GM19025 (cell line): ENCODE measurements at regions not wholly inside any gene's neighbourhood (a gene's known extent, or its start where the extent isn't known, plus 50 kb on each side); places are given as distances from the start of the nearest gene placed in this dataset.

Source experiments
- ATAC-seq: cut with Tn5 transposase; IDR thresholded peaks from one replicate; pipeline ENCODE4 v1.9.1; 2021; ENCODE audit warnings: mild to moderate bottlenecking, low read depth, moderate library complexity; ENCODE audit not compliant: unreplicated experiment

DNA sequence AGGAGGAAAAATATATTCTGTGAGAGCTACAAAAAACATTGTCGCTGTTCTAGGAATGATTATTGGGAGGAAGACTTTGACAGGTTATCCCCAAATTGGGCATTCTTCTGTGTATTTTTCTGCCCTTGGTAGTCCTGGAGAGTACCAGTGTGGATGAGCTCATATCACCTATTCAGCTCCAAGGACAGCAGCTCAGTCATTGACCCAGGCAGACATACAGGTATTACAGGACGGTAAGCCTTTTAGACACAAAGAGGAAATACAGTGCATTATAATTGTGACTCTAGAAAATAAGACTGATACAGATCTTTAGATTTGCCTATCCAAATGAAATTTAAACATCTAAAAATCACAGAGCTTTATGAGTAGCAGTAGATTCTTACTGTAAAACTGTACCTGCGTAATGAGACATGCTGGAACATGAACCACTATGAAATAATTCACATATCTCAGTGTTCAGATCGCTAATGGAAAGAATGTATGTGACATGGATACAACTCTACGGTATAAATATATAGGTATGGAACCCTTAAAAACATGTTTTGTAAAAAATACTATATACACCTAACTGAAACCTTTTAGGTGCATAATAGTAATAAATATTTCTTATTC lies 56.0 kb downstream of the PLK2 start:
- ATAC-seq, result no peak

DNA sequence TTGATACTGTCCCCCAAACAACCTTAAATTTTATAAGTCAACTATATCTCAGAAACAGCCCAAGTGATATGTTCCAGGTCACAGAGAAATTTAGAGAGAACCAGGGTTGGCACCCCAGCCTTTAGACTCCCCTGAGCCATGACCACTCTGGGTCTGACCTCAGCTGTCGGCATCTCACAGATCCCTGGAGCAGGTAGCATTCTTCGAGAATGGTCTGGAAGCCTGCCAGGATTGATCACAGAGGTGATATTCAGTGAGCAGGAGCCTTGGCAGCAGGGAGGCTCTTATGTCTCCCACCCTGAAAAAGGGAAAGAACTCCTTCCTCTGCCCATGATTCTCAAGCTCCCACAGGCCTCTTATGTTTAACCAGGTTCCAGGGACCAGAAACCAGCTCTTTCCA lies 58.2 kb downstream of the PLK2 start:
- ATAC-seq, result no peak

DNA sequence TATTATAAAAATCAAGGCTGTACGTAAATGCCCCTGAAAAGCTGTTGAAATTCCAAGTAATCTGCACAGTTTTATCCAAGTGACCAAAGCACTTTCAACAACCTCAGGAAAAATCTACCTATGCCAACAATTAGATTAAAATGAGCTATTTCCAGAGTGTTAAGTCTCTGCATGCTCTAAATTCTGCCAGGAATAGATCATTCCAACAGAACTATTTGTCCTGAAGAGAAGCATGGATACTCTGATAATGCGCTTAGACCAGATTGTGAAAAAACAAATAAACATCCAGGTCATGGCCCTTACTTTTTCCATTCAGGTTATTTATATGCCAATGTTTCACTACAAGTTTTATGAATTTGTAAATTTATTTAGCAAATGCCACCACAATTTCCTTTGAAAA lies 59.1 kb downstream of the PLK2 start:
- ATAC-seq, result no peak

DNA sequence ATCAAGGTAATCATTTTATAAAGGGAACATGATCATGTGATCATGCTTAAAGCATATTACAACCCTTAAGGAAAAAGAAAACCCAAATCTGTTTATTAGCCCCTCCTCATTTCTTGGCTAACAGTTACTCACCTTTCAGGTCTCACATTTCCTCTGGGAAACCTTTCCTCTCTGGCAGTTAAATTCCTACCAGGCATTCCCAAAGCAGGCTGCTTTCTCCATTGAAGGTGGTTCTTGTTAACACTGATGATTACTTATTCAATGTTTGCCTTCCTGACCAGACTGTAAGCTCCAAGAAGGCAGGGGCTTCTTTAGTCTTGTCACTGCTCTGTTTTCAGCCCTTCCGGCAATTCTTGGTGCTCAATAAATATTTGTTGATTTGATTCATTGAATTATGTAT lies 59.9 kb downstream of the PLK2 start:
- ATAC-seq, result no peak

DNA sequence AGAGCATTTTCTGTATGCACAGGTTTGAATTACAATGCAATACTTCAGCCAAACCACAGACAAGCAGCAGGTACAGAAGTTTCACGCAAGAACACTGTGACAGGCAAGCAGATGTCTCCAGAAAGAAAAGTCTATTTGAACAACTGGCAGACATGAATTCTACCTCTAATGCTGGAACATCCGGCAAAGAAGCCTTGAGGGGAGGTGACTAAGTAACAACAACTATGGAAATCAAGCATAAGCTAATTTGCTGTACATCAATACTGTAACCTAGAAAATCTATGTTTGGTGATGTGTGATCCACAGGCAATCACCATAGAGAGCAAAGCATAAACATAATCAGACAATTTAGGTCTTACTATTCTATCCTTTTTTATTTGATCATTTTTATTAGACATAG lies 65.5 kb downstream of the PLK2 start:
- no peak for ATAC-seq

DNA sequence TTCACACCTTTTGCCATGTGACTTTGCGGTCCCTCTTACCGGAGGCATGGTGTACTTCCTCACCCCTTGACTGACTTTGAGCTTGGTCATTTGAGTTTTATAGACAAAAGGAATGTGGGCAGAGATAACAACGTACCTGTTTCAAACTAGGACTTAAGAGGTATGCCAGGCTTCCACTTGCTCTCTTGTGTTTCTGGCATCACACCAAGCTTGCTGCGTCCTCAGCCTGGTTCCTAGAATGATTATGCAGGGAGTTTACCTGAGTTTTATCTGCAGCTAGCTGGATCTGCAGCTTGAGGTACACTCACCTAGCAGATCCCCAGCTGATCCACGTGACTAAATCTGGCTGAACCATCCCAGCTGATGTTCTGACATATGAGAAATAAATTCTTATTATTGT lies 66.2 kb downstream of the PLK2 start:
- no peak for ATAC-seq

DNA sequence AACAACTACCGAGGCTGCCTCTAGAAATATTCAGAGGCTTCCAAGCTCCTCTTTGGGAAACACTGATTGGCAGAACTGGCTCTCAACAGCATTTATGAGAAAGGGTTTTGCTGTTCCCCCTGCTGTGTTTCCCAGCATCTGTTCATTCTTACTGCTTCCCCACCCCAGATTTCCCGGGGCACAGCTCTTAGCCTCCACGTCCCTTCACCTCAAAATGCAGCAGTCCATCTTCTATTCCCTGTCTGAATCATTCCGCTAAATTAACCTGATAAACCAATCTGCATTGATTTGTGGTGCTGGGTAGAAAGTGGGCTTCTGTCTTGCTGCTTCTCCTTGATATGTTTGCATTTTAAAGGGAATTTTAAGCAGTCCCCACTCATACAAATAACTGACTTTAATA lies 67.4 kb downstream of the PLK2 start:
- no peak for ATAC-seq

DNA sequence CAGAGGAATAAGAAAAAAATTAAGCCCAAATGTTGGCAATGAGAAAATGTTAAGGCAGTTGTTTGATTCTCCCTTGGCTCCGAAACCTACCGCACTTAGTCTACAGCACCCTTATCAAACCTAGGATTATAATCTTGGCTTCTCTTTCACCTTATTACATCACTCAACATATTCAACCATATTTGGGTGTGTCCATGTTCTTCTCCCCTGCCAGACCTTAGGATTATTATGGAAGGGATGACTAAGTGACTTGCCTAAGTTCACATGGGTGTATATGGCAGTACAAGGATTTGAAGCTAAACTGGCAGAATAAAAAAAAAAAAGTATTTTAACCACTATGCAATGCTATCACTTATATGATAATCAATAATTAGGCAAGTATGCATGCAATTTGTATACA lies 76.4 kb downstream of the PLK2 start:
- ATAC-seq, result no peak

DNA sequence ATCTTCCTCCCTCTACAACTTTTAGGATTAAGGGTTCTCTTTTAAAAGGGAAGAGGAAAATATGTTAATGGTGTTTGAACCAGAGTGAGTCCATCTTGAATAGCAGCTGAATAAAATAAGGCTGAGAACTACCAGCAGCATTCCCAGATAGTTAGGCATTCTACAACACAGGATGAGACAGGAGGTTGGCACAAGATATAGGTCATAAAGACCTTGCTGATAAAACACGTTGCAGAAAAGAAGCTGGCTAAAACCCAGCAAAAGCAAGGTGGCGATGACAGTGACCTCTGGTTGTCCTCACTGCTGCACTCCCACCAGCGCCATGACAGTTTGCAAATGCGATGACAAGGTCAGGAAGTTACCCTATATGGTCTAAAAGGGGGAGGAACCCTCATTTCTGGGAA lies 77.8 kb downstream of the PLK2 start:
- ATAC-seq, result no peak

DNA sequence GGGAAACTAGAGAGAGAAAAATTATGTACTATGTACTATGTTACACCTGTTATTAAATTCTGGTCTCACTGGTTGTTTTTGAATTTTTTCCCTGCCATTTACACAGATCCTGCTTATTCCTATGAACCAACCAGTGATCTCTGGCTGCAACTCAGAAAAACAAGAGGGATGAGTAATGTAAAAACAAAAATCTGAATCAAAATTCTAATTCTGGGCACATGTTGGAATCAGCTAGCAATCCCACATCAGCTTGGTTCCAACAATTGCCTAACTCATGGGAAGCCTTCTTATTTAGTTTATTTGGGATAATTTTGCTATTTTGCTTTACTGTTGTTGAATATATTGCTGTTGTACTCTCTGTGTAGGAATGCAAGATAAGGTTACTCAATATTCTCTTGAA lies 78.3 kb downstream of the PLK2 start:
- ATAC-seq, result no peak

DNA sequence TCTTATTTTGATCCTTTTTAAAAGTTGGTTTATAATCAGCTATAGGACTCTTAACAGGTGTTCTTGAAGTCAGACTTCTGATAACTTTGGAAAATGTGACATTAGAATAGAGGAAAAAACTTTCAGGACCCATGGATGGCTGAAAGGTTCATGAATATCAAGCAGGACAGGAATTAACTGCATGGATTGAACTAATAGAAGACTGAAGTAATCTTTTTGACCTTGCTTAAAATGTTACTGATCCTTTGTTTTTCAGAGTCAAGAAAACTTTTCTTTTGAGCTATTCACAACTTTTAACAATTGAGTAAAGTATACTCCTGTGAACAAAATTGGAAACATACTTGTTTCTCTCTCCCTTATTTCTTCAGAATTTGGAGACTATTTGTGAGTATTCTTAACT lies 79.2 kb downstream of the PLK2 start:
- no peak for ATAC-seq

DNA sequence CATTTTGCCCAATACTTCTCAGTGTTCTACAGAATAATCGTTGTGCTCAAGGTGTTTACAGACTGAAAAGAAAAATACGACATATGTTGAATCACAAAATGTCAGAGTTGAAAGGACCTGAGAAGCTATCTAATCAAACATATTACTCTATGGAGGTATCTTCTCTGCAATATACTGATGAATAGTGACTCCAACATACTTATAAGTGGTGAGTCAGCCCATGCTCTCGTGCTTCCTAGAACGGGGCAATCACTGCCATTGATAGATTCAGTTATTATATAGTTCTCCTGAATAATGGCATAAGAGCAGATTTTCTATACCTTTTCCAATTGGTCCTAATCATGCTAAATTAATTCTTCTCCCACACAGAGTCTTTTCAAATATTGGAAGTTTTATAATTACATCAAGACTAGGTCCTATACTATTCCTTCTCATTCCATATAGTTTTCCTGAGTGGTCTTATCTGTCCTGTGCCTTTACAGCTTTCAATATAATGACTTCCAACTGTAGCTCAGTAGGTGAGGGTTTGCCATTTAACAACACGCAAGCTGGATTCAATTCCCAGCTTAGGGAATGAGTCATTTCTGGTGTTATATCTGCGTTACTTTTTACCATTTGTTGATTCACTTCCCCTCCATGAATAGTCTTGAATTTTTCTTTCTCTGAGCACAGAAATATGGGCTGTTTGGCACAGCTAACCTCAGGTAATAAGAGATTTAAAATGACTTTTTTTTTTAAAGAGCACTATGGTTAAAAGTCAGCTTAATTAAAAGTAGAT lies 81.1 kb downstream of the PLK2 start:
- no peak for ATAC-seq

DNA sequence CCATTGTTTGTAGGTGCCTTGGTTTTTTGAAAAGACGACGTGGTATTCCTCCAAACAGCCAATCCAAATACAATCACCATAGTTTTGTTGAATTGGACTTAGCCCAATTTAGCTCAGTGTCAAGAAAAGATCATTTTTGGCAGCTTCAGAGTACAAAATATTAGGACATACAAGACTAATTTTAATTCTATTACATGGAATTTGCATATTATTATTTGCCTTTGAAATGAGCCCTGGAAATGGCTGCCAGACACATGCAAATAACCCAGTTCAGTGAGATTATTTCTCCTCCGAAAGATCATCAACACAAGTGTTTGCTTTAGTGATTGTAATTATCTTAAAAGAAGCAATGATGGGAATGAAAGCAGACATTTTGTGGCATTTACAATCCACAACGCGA lies 89.3 kb downstream of the PLK2 start:
- no peak for ATAC-seq

DNA sequence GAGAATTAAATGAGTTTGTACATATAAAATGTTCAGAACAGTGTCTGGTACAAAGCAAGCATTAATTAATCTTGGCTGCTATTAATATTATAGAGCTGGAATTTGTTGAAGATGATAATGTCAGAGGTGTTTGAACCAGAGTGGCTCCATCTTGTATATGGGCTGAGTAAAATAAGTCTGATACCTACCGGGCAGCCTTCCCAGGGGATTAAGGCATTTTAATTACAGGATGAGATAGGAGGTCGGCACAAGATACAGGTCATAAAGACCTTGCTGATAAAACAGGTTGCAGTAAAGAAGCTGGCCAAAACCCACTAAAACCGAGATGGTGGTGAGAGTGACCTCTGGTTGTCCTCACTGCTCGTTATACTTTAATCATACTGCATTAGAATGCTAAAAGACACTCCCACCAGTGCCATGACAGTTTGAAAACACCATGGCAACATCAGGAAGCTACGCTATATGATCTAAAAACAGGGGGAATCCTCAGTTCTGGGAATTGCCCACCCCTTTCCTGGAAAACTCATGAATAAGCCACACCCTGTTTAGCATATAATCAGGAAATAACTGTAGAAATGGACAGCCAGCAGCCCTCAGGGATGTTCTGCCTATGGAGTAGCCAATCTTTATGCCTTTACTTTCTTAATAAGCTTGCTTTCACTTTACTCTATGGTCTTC lies 90.2 kb downstream of the PLK2 start:
- no peak for ATAC-seq

DNA sequence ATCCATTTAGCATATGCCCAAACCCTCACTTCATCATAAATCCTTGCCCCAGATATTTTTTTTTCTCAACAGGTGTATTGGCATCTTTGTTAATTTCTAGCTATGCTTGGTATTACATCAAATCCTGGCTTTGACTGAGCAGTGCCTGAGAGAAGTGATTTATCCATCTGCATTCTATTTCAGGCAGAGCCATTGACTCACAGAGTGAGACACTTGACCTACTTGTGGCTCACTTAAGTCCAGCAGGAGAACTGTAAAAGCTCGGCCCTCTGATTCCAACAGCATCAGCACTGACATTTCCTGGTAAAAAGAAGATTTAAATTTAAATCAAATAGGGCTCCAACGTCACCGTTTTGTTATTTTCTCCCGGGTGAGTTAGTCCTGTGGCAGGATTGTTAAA lies 93.4 kb downstream of the PLK2 start:
- no peak for ATAC-seq

DNA sequence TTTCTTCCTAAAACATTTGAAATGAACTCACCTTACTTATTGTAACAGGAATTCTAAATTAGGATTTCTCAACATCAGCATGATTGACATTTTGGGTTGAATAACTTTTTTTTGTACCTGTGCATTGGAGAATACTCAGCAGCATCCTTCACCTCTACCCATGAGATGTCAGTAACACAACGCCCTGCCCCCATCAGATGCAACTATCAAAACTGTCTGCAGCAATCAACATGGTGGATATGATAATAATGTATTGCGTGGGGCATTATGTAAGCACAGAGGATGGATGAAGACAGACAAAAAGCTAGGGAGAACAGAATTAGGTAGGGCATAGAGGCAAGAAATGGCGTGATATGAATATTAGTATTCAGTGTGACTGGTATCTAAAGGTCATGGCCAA lies 94.1 kb downstream of the PLK2 start:
- ATAC-seq, result no peak

DNA sequence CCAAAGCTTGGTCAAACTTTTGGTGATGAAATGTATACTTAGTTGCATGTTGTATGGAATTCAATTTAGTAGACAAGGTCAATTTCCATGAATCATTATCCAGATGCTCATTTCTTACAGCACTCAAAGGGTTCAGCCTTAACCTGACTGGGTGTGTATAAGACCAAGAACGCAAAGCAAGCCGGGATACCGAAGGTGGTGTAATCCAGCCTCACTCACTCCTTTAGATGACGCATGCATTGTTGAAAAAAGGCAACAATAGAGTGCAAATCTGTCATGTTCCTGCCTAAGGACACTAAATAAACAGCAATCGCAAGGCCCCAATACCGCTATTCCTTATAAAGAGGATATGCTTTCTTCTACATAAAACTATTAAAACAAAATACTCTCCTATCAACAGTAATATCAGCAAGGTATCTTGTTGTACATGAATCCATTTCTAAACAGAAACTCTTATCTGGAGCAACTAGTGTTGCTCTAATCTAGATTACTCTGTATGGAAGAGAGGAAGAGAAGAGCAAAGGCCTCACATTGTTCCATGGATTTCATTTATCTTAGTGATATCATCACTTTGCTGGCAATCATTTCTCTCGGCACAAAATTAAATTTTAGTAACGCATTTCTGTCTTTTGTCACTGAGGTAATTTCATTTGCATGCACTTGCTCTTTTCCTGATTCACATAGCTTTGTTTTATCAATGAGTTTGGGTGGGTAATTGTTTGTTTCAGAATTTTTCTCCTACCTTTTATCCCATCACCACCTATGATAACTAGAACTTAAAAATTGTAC lies 96.2 kb downstream of the PLK2 start:
- ATAC-seq, result no peak

DNA sequence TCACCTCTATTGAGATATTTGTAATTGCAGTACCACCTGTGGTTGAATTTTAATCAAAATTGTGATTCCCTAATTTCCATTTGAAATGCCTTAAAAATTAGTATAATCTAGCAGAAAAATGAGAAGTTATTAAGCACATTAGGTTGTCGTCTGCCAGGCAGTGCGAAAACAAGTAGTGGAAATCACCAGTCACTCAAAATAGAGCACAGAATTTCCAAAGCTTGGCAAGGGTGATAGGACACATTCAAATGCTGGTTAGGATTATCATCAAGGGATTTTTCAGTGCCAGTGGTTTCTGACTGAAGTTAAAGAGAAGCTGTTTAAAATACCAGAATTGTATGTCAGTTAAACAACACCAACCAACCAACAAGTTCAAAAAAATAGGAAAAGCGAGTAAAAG lies 97.8 kb downstream of the PLK2 start:
- no peak for ATAC-seq

DNA sequence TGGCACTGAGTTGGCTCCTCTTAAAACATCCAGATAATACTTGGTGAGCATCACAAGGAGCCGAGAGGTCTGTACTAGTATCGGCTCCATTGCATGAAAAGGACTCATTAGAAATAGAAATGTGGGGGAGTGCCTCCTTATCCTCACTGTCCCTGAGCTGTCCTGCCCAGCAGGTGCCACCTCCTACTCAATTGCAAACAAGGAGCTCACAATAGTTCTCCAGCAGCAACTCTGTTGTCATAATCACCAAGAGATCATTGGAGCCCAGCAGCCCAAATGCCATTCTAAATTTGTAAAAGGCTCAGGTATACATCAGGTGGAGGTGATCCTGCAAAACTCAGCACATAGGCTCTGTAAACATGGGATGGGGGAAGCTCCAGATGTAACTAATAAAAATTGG lies 99.1 kb downstream of the PLK2 start:
- no peak for ATAC-seq

DNA sequence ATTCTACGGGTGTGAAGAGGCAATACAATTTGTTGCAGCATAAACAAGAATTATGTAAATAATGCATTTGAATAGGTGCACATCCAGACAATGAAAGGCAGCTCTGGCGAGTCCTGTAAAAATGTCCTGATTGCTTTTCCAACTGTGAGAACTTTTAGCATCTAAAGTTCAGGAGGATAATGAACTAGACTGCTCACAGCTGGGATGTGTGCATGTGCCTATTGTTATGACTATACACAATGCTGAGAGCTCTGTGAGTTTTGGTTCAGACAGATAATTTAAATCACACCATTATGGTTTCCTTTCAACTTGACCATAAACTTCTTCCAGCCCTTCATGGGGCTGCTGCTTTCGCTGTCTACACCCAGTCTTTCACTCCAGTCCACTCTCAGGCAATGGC lies 99.9 kb downstream of the PLK2 start:
- no peak for ATAC-seq

DNA sequence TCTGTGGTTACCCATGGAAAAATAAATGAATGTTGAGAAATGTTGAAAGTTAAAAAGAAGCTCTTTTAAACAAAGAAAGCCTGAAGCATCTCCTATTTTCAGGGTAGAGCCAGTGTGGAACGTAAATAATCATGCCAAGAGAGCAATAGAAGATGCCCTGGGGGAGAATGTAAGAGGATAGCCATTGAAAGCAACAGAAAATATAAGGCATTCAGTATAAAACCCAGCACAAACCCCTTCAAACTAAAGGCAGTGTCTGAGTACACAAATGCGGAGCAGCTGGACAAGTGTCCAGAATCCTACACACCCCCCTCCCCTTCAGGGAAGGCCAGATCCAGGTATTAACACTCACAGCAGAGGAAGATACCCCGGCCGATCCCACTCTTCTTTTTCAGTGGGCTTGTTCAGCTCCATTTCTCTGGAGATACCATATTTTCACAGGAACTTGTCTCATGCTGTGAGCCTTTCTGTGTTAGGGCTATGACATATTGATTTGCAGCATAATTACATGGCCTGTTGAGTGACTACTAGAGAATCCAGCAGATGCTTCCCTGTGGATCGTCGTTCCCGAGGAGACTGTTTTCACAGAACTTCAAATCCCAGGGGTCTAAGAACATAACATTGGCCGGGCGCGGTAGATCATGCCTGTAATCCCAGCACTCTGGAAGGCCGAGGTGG lies 101.2 kb downstream of the PLK2 start:
- ATAC-seq, result no peak
